HEK293 (cell line): ENCODE measurements at regions not wholly inside any gene's neighbourhood (a gene's known extent, or its start where the extent isn't known, plus 50 kb on each side); places are given as distances from the start of the nearest gene placed in this dataset.

ENCODE experiments used
- CTCF ChIA-PET: fragments of 350-600 bp; formaldehyde crosslinking; extraction: SDS; loops from one replicate; lab custom pipeline; 2021; ENCODE audit warnings: antibody characterized with exemption; lab: Yijun Ruan, JAX
- POLR2A ChIA-PET: fragments of 300-600 bp; formaldehyde crosslinking; extraction: SDS; loops from one replicate; lab custom pipeline; 2020; ENCODE audit warnings: antibody characterized with exemption, inconsistent platforms; lab: Yijun Ruan, JAX
- H3K27ac ChIP-seq: fragments of 200-500 bp; sonication (Bioruptor generic); 2 replicates; pipeline ENCODE4 v1.5.1; 2014; ENCODE audit warnings: low read depth, low read length, control low read depth, inconsistent platforms; ENCODE audit errors: extremely low read depth
- H3K36me3 ChIP-seq, 2 experiments: fragments of 200-500 bp in 1 of 2; sonication (Bioruptor generic) in 1 of 2; 1 replicate in 1 of 2; 2 replicates in 1 of 2; pipeline ENCODE4 v1.5.1; 2014 to 2017; ENCODE audit warnings: inconsistent platforms in 2 of 2, low read length in 2 of 2; ENCODE audit not compliant: control insufficient read depth in 2 of 2, insufficient read depth in 1 of 2
- H3K4me1 ChIP-seq: fragments of 200-500 bp; sonication (Bioruptor generic); 2 replicates; pipeline ENCODE4 v1.5.1; 2014; ENCODE audit warnings: mild to moderate bottlenecking, low read length, inconsistent platforms; ENCODE audit not compliant: control insufficient read depth, insufficient read depth
- H3K4me3 ChIP-seq: 2 replicates; pipeline ENCODE4 v1.5.1; 2011; ENCODE audit warnings: low read depth, mild to moderate bottlenecking, control low read depth, low read length, moderate library complexity
- H3K9me3 ChIP-seq: fragments of 200-500 bp; sonication (Bioruptor generic); 2 replicates; pipeline ENCODE4 v1.5.1; 2014; ENCODE audit warnings: low read depth, low read length, inconsistent platforms; ENCODE audit not compliant: control insufficient read depth, insufficient read depth
- ZBTB8A ChIP-seq: fragments of 450-650 bp; formaldehyde crosslinking; IDR thresholded peaks from 2 replicates; pipeline ENCODE4 v1.5.1; 2016; ENCODE audit warnings: missing biosample characterization, missing genetic modification characterization
- ZNF133 ChIP-seq: fragments of 450-650 bp; formaldehyde crosslinking; IDR thresholded peaks from 2 replicates; pipeline ENCODE4 v1.5.1; 2016; ENCODE audit warnings: missing biosample characterization, missing genetic modification characterization
- ZNF324 ChIP-seq: fragments of 450-650 bp; formaldehyde crosslinking; IDR thresholded peaks from 2 replicates; pipeline ENCODE4 v1.5.1; 2016; ENCODE audit warnings: missing biosample characterization, missing genetic modification characterization
- ZNF488 ChIP-seq: fragments of 450-650 bp; formaldehyde crosslinking; IDR thresholded peaks from 2 replicates; pipeline ENCODE4 v1.5.1; 2016; ENCODE audit warnings: missing biosample characterization, missing genetic modification characterization
- ZNF530 ChIP-seq: fragments of 450-650 bp; formaldehyde crosslinking; IDR thresholded peaks from 2 replicates; pipeline ENCODE4 v1.5.1; 2016; ENCODE audit warnings: low read depth, missing biosample characterization, missing genetic modification characterization
- ZNF558 ChIP-seq: fragments of 450-650 bp; formaldehyde crosslinking; IDR thresholded peaks from 2 replicates; pipeline ENCODE4 v1.5.1; 2016; ENCODE audit warnings: missing biosample characterization, missing genetic modification characterization
- ZNF76 ChIP-seq: fragments of 450-650 bp; formaldehyde crosslinking; IDR thresholded peaks from 2 replicates; pipeline ENCODE4; 2016; ENCODE audit warnings: low read depth, missing biosample characterization, missing genetic modification characterization, borderline replicate concordance

- no peak for TF ChIP-seq ZNF488 (tag by site-specific recombination)
- TF ChIP-seq ZNF133 (tag by site-specific recombination) = no peak
- TF ChIP-seq ZNF324 (tag by site-specific recombination) = no peak
- POLR2A ChIA-PET = no interaction called here
- CTCF ChIA-PET = no interaction called here
Measured at GRCh38 chr4:107094976-107095375, 58.9 kb upstream of the DKK2 start.

GRCh38 chr4:107094332-107094731 lies 58.2 kb upstream of the DKK2 start:
- H3K9me3 ChIP-seq = no peaks in the 10 kb centered on the region
- H3K4me3 ChIP-seq = no peak overlapping the region
- no peaks in the 10 kb centered on the region for H3K4me1 ChIP-seq
- ChIA-PET POLR2A (no interaction called here), CTCF (interaction anchor here (0.7 kb wide), 1 partner anchor 577 kb away, joined by 3 read pairs; no protein-coding TSS in a partner anchor)
- TF ChIP-seq ZBTB8A = no peak
- TF ChIP-seq ZNF530 (tag by site-specific recombination) = no peak
- TF ChIP-seq ZNF558 (tag by site-specific recombination) = no peak
- no peak for TF ChIP-seq ZNF76 (tag by site-specific recombination)
- no peak overlapping the region for H3K27ac ChIP-seq
- no peaks in the 10 kb centered on the region for H3K36me3 ChIP-seq

More at GRCh38 chr4:107094976-107095375, 58.9 kb upstream of the DKK2 start:
- no peaks in the 10 kb centered on the region for H3K36me3 ChIP-seq
- no peaks in the 10 kb centered on the region for H3K4me1 ChIP-seq
- no peak overlapping the region for H3K27ac ChIP-seq
- no peak overlapping the region for H3K4me3 ChIP-seq
- H3K9me3 ChIP-seq = no peaks in the 10 kb centered on the region
